ENCODE measurements at regions not wholly inside any gene's neighbourhood (a gene's known extent, or its start where the extent isn't known, plus 50 kb on each side); places are given as distances from the start of the nearest gene placed in this dataset.

- DNase-seq (ENCODE audit: low read depth, low spot score) (no peak), FAIRE-seq (peak; percentile 26)
- TF ChIP-seq EZH2 (IDR thresholded peaks at IDR 0.05; ENCODE audit: low read length) (no peak), CTCF (optimal IDR thresholded peaks at IDR 0.05 in 1 of 3, IDR thresholded peaks at IDR 0.05 in 1 of 3, conservative IDR thresholded peaks at IDR 0.05 in 1 of 3; ENCODE audit: extremely low read depth in 1 of 3, insufficient read depth in 2 of 3, low read length in 3 of 3) (no peak)
- Histone ChIP-seq H3K4me1 (ENCODE audit: control insufficient read depth, extremely low read depth, insufficient read depth, low read length) (peaks cover 21% of the 10 kb centered on the region), H3K79me2 (ENCODE audit: control insufficient read depth, insufficient read depth, low read length) (no peaks in the 10 kb centered on the region), H3K9ac (ENCODE audit: control insufficient read depth, extremely low read depth, insufficient read depth, low read length) (no peak overlapping the region), H3K4me3 (ENCODE audit: control insufficient read depth in 2 of 3, extremely low read depth in 1 of 3, insufficient read depth in 2 of 3, low read depth in 1 of 3, low read length in 3 of 3) (no peak overlapping the region), H3K4me2 (ENCODE audit: control insufficient read depth, extremely low read depth, insufficient read depth, low read depth, low read length) (no peak overlapping the region), H3K27me3 (ENCODE audit: control insufficient read depth, extremely low read depth, insufficient read depth, low read length) (no peaks in the 10 kb centered on the region), H4K20me1 (ENCODE audit: control insufficient read depth, extremely low read depth, insufficient read depth, low read length) (no peaks in the 10 kb centered on the region), H3K27ac (ENCODE audit: control insufficient read depth, insufficient read depth, low read length) (no peak overlapping the region), H3K9me1 (ENCODE audit: control insufficient read depth, extremely low read depth, insufficient read depth, low read length) (no peaks in the 10 kb centered on the region), H3K9me3 (ENCODE audit: control insufficient read depth, low read depth, low read length) (no peaks in the 10 kb centered on the region), H3K36me3 (ENCODE audit: control insufficient read depth in 2 of 2, extremely low read depth in 1 of 2, insufficient read depth in 2 of 2, low read length in 2 of 2) (no peaks in the 10 kb centered on the region), H2AFZ (ENCODE audit: control insufficient read depth, low read length) (no peak overlapping the region)
- dilution Hi-C loops (cut with MboI; ENCODE audit: extremely low pct_ligation_motif_present, low sequenced_read_pairs): no loop called here
Measured at GRCh38 chr9:115997923-115998322, 155.7 kb upstream of the PAPPA start.

GRCh38 chr9:115998666-115999065, 154.9 kb upstream of the PAPPA start:
- H3K9me3 ChIP-seq (ENCODE audit: control insufficient read depth, low read depth, low read length): no peaks in the 10 kb centered on the region
- no peaks in the 10 kb centered on the region for H3K9me1 ChIP-seq (ENCODE audit: control insufficient read depth, extremely low read depth, insufficient read depth, low read length)
- H3K9ac ChIP-seq (ENCODE audit: control insufficient read depth, extremely low read depth, insufficient read depth, low read length): no peak overlapping the region
- dilution Hi-C loops (cut with MboI; ENCODE audit: extremely low pct_ligation_motif_present, low sequenced_read_pairs): no loop called here
- DNase-seq (ENCODE audit: low read depth, low spot score) (no peak), FAIRE-seq (no peak)
- TF ChIP-seq CTCF (optimal IDR thresholded peaks at IDR 0.05 in 1 of 3, IDR thresholded peaks at IDR 0.05 in 1 of 3, conservative IDR thresholded peaks at IDR 0.05 in 1 of 3; ENCODE audit: extremely low read depth in 1 of 3, insufficient read depth in 2 of 3, low read length in 3 of 3) (no peak), EZH2 (IDR thresholded peaks at IDR 0.05; ENCODE audit: low read length) (no peak)
- H2AFZ ChIP-seq (ENCODE audit: control insufficient read depth, low read length): no peak overlapping the region
- no peaks in the 10 kb centered on the region for H4K20me1 ChIP-seq (ENCODE audit: control insufficient read depth, extremely low read depth, insufficient read depth, low read length)
- peaks cover 21% of the 10 kb centered on the region for H3K4me1 ChIP-seq (ENCODE audit: control insufficient read depth, extremely low read depth, insufficient read depth, low read length)
- H3K4me2 ChIP-seq (ENCODE audit: control insufficient read depth, extremely low read depth, insufficient read depth, low read depth, low read length): no peak overlapping the region
- H3K79me2 ChIP-seq (ENCODE audit: control insufficient read depth, insufficient read depth, low read length): no peaks in the 10 kb centered on the region
- H3K4me3 ChIP-seq (ENCODE audit: control insufficient read depth in 2 of 3, extremely low read depth in 1 of 3, insufficient read depth in 2 of 3, low read depth in 1 of 3, low read length in 3 of 3): no peak overlapping the region
- no peak overlapping the region for H3K27ac ChIP-seq (ENCODE audit: control insufficient read depth, insufficient read depth, low read length)
- no peaks in the 10 kb centered on the region for H3K36me3 ChIP-seq (ENCODE audit: control insufficient read depth in 2 of 2, extremely low read depth in 1 of 2, insufficient read depth in 2 of 2, low read length in 2 of 2)
- H3K27me3 ChIP-seq (ENCODE audit: control insufficient read depth, extremely low read depth, insufficient read depth, low read length): no peaks in the 10 kb centered on the region
